ENCODE measurements at regions not wholly inside any gene's neighbourhood (a gene's known extent, or its start where the extent isn't known, plus 50 kb on each side); places are given as distances from the start of the nearest gene placed in this dataset.
A peak's percentile ranks its signal among the peaks of the same experiment; 100 is the strongest.

- H3K4me2 ChIP-seq, result no peak overlapping the region
- H2AFZ ChIP-seq, result peak overlapping the region; percentile 29; the same call in 1 of the 2 replicates
- H3K4me1 Mint-ChIP-seq, result peaks cover 15% of the 10 kb centered on the region
Observed at GRCh38 chr3:171936191-171936841, 93.2 kb downstream of the TMEM212 start.

DNA sequence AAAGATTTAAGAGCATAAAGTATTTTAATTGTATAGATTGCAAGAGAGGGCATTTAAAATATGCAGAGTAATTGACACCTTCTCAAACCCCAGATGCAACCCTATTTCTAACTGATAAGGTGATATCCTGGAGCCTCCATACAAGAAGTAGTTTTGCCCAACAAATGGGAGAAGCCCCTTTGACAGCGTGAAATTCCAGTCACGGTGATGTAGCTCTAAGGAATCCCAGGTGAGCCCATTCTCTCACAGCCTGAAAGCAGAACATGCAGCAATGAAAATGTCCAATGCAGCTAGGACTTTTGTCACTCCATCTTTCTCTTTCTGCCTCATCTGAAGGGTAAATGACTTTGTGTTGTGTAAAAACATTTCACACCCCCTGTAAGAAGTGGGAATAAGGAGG is 96.4 kb downstream of the TMEM212 start:
- Histone ChIP-seq H2AFZ (0 out of 2 replicates have a peak overlapping the region, but pooled peaks have one; percentile 6), H4K20me1 (replicated peaks; ENCODE audit: insufficient read depth) (no peaks in the 10 kb centered on the region), H3K4me2 (no peak overlapping the region), H3K79me2 (replicated peaks; ENCODE audit: insufficient read depth) (no peaks in the 10 kb centered on the region), H3K9me2 (ENCODE audit: insufficient read depth) (peaks cover 7% of the 10 kb centered on the region; the same call in 1 of the 2 replicates), H3K4me1 (ENCODE audit: insufficient read depth) (no peaks in the 10 kb centered on the region), H3K27me3 (ENCODE audit: insufficient read depth) (no peaks in the 10 kb centered on the region), H3K4me3 (no peak overlapping the region), H3F3A (replicated peaks; ENCODE audit: low read depth) (no peaks in the 10 kb centered on the region), H3K27ac (ENCODE audit: low read depth) (no peak overlapping the region), H3K36me3 (ENCODE audit: insufficient read depth) (no peaks in the 10 kb centered on the region)
- H3K36me3 Mint-ChIP-seq (ENCODE audit: low read depth), result no peaks in the 10 kb centered on the region
- no peaks in the 10 kb centered on the region; the same call in 2 of the 3 replicates for H3K9me3 Mint-ChIP-seq
- peaks cover 18% of the 10 kb centered on the region for H3K4me1 Mint-ChIP-seq
- no peak overlapping the region for H3K27ac Mint-ChIP-seq
- DNase-seq (ENCODE audit: low spot score) (no peak), ATAC-seq (no peak)
- TF ChIP-seq, protein P1, sequence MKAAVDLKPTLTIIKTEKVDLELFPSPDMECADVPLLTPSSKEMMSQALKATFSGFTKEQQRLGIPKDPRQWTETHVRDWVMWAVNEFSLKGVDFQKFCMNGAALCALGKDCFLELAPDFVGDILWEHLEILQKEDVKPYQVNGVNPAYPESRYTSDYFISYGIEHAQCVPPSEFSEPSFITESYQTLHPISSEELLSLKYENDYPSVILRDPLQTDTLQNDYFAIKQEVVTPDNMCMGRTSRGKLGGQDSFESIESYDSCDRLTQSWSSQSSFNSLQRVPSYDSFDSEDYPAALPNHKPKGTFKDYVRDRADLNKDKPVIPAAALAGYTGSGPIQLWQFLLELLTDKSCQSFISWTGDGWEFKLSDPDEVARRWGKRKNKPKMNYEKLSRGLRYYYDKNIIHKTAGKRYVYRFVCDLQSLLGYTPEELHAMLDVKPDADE (IDR thresholded peaks at IDR 0.05), result no peak
- TF ChIP-seq, protein P2, sequence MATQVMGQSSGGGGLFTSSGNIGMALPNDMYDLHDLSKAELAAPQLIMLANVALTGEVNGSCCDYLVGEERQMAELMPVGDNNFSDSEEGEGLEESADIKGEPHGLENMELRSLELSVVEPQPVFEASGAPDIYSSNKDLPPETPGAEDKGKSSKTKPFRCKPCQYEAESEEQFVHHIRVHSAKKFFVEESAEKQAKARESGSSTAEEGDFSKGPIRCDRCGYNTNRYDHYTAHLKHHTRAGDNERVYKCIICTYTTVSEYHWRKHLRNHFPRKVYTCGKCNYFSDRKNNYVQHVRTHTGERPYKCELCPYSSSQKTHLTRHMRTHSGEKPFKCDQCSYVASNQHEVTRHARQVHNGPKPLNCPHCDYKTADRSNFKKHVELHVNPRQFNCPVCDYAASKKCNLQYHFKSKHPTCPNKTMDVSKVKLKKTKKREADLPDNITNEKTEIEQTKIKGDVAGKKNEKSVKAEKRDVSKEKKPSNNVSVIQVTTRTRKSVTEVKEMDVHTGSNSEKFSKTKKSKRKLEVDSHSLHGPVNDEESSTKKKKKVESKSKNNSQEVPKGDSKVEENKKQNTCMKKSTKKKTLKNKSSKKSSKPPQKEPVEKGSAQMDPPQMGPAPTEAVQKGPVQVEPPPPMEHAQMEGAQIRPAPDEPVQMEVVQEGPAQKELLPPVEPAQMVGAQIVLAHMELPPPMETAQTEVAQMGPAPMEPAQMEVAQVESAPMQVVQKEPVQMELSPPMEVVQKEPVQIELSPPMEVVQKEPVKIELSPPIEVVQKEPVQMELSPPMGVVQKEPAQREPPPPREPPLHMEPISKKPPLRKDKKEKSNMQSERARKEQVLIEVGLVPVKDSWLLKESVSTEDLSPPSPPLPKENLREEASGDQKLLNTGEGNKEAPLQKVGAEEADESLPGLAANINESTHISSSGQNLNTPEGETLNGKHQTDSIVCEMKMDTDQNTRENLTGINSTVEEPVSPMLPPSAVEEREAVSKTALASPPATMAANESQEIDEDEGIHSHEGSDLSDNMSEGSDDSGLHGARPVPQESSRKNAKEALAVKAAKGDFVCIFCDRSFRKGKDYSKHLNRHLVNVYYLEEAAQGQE (IDR thresholded peaks at IDR 0.05; ENCODE audit: unreplicated experiment), result no peak
- TF ChIP-seq POLR2AphosphoS5 (IDR thresholded peaks at IDR 0.05; ENCODE audit: low read depth) (no peak), CTCF (conservative IDR thresholded peaks at IDR 0.05; ENCODE audit: low read depth in 2 of 2) (no peak), EZH2 (IDR thresholded peaks at IDR 0.05; ENCODE audit: low read depth, unreplicated experiment) (no peak)
- H3K27me3 Mint-ChIP-seq (ENCODE audit: insufficient read depth, low read depth, poor library complexity), result no peaks in the 10 kb centered on the region
- no peak overlapping the region for H3K4me3 Mint-ChIP-seq

More at GRCh38 chr3:171936191-171936841, 93.2 kb downstream of the TMEM212 start:
- Mint-ChIP-seq H3K27me3 (ENCODE audit: insufficient read depth, low read depth, poor library complexity) (no peaks in the 10 kb centered on the region), H3K4me3 (no peak overlapping the region), H3K9me3 (no peaks in the 10 kb centered on the region; the same call in 2 of the 3 replicates), H3K27ac (no peak overlapping the region), H3K36me3 (ENCODE audit: low read depth) (no peaks in the 10 kb centered on the region)
- Histone ChIP-seq H3K4me1 (ENCODE audit: insufficient read depth) (no peaks in the 10 kb centered on the region), H4K20me1 (replicated peaks; ENCODE audit: insufficient read depth) (no peaks in the 10 kb centered on the region), H3K79me2 (replicated peaks; ENCODE audit: insufficient read depth) (no peaks in the 10 kb centered on the region), H3K36me3 (ENCODE audit: insufficient read depth) (no peaks in the 10 kb centered on the region), H3K27ac (ENCODE audit: low read depth) (no peak overlapping the region), H3K9me2 (ENCODE audit: insufficient read depth) (peaks cover 17% of the 10 kb centered on the region; the same call in 1 of the 2 replicates), H3F3A (replicated peaks; ENCODE audit: low read depth) (no peaks in the 10 kb centered on the region), H3K27me3 (ENCODE audit: insufficient read depth) (no peaks in the 10 kb centered on the region), H3K4me3 (no peak overlapping the region)
- DNase-seq (ENCODE audit: low spot score), result no peak
- no peak for ATAC-seq
- TF ChIP-seq, protein P2 (IDR thresholded peaks at IDR 0.05; ENCODE audit: unreplicated experiment), result no peak
- TF ChIP-seq CREB1 (CRISPR knock-in tag; IDR thresholded peaks at IDR 0.05; ENCODE audit: low read depth), result no peak
- TF ChIP-seq NANOG (IDR thresholded peaks at IDR 0.05; ENCODE audit: borderline replicate concordance), result no peak
- no peak for TF ChIP-seq EZH2 (IDR thresholded peaks at IDR 0.05; ENCODE audit: low read depth, unreplicated experiment)

All from GM23338 (cell line).